ENCODE measurements at regions not wholly inside any gene's neighbourhood (a gene's known extent, or its start where the extent isn't known, plus 50 kb on each side); places are given as distances from the start of the nearest gene placed in this dataset.

DNA sequence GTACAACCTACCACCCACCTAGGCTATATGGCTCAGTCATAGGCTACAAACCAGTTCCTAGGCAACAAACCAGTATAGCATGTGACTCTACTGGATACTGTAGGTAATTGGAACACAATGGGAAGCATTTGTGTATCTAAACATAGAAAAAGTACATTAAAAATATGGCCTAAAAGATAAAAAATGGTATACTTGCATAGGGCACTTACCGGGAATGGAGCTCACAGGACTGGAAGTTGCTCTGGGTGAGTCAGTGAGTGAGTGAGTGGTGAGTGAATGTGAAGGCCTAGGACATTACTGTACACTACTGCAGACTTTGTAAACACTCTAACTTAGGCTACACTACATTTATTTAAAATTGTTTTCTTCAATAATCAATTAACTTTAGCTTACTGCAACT is 139.2 kb upstream of the RBPJ start:
- Histone ChIP-seq H3K4me3 (ENCODE audit: low read depth, low read length) (no peak overlapping the region), H3K36me3 (ENCODE audit: control insufficient read depth, insufficient read depth, low read length) (no peaks in the 10 kb centered on the region), H3K27me3 (ENCODE audit: control insufficient read depth, insufficient read depth, low read length) (no peaks in the 10 kb centered on the region)
- ChIA-PET CTCF (interaction anchor here (0.6 to 0.7 kb wide), 2 partner anchors 382 to 552 kb away, joined by 4 read pairs; no protein-coding TSS in a partner anchor), POLR2A (no interaction called here)
- TF ChIP-seq CTCF (IDR thresholded peaks at IDR 0.05; ENCODE audit: insufficient read depth, low read depth, low read length): no peak
- no peak for DNase-seq (ENCODE audit: low read depth)

DNA sequence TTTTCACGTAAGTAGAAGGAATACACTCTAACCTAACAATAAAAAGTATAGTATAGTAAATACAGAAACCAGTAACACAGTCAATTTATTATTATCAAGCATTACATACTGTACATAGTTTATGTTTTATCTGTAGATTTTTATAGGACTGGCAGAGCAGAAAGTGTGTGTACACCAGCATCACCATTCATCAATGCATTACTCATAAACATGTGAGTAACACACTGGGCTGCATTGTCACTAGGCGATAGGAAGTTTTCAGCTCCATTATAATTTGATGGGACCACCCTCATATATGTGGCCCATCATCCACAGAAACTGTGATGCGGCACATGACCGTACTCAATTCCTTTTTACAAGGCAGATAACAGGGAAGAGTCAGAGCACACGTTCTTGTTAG is 137.8 kb upstream of the RBPJ start:
- no peak for TF ChIP-seq CTCF (IDR thresholded peaks at IDR 0.05; ENCODE audit: insufficient read depth, low read depth, low read length)
- POLR2A ChIA-PET: no interaction called here
- CTCF ChIA-PET: interaction anchor here (1.0 to 1.1 kb wide), 2 partner anchors 154 to 195 kb away, joined by 3 read pairs; no protein-coding TSS in a partner anchor
- no peak for DNase-seq (ENCODE audit: low read depth)
- Histone ChIP-seq H3K36me3 (ENCODE audit: control insufficient read depth, insufficient read depth, low read length) (no peaks in the 10 kb centered on the region), H3K27me3 (ENCODE audit: control insufficient read depth, insufficient read depth, low read length) (no peaks in the 10 kb centered on the region), H3K4me3 (ENCODE audit: low read depth, low read length) (no peak overlapping the region)

DNA sequence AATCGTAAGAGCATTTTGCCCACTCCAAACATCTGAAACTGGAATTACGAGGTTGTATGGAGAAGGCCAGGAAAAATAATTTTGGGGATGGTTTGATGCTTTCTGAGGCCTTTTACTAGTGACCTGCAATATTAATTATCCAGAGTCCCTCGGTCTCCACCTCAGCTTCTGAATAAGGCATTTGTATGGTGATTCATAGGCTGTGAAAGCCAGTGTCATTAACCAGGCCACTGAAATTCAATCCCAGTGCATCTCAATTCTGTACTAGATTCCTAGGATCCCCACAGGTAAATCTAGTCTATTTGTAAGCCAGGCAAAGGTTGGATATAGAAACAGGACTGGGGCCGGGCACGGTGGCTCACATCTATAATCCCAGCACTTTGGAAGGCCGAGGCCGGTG is 135.4 kb upstream of the RBPJ start:
- CTCF ChIA-PET: no interaction called here

DNA sequence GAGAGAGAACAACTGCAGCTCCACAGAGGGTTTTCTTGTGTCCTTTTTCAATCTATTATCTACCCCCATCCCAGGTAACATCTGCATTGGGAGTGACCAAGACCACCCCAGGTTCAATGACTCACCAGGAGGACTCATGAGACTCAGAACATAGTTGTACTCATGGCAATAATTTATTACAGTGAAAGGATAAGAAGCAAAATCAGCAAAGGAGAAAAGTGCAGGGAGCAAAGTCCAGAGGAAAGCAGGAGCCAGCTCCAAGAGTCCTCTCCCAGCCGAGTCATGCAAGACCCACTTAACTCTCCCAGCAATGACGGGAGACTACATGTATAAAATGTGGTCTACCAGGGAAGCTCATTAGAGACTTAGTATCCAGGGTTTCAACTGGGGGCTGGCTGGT is 129.5 kb upstream of the RBPJ start:
- POLR2A ChIA-PET: no interaction called here
- CTCF ChIA-PET: no interaction called here
- Histone ChIP-seq H3K27me3 (ENCODE audit: control insufficient read depth, insufficient read depth, low read length) (no peaks in the 10 kb centered on the region), H3K36me3 (ENCODE audit: control insufficient read depth, insufficient read depth, low read length) (no peaks in the 10 kb centered on the region), H3K4me3 (ENCODE audit: low read depth, low read length) (no peak overlapping the region)
- no peak for DNase-seq (ENCODE audit: low read depth)
- no peak for TF ChIP-seq CTCF (IDR thresholded peaks at IDR 0.05; ENCODE audit: insufficient read depth, low read depth, low read length)

More for the DNA sequence above, 135.4 kb upstream of the RBPJ start:
- Histone ChIP-seq H3K27me3 (ENCODE audit: control insufficient read depth, insufficient read depth, low read length) (no peaks in the 10 kb centered on the region), H3K36me3 (ENCODE audit: control insufficient read depth, insufficient read depth, low read length) (no peaks in the 10 kb centered on the region), H3K4me3 (ENCODE audit: low read depth, low read length) (no peak overlapping the region)
- TF ChIP-seq CTCF (IDR thresholded peaks at IDR 0.05; ENCODE audit: insufficient read depth, low read depth, low read length): no peak
- no peak for DNase-seq (ENCODE audit: low read depth)
- POLR2A ChIA-PET: no interaction called here

GRCh38 chr4:26192899-26193869 is 127.6 kb upstream of the RBPJ start:
- POLR2A ChIA-PET: no interaction called here
- TF ChIP-seq CTCF (IDR thresholded peaks at IDR 0.05; ENCODE audit: insufficient read depth, low read depth, low read length): no peak
- CTCF ChIA-PET: interaction anchor here (0.7 to 1.1 kb wide), 2 partner anchors 110 to 429 kb away, joined by 3 to 4 read pairs; no protein-coding TSS in a partner anchor
- Histone ChIP-seq H3K36me3 (ENCODE audit: control insufficient read depth, insufficient read depth, low read length) (no peaks in the 10 kb centered on the region), H3K4me3 (ENCODE audit: low read depth, low read length) (no peak overlapping the region), H3K27me3 (ENCODE audit: control insufficient read depth, insufficient read depth, low read length) (no peaks in the 10 kb centered on the region)
- DNase-seq (ENCODE audit: low read depth): no peak
